HG02759 (cell line): ENCODE measurements at regions not wholly inside any gene's neighbourhood (a gene's known extent, or its start where the extent isn't known, plus 50 kb on each side); places are given as distances from the start of the nearest gene placed in this dataset.
"Not testable (repeated sequence)": the region's sequence is repeated elsewhere in the genome, so short reads cannot be mapped to it uniquely, and the experiment has no call there.

Source experiments
- ATAC-seq: cut with Tn5 transposase; IDR thresholded peaks from one replicate; pipeline ENCODE4 v1.9.1; 2021; ENCODE audit warnings: mild to moderate bottlenecking, moderate library complexity; ENCODE audit not compliant: unreplicated experiment

GRCh38 chrX:95762716-95763115 is 921.9 kb upstream of the DIAPH2 start:
- ATAC-seq = no peak

DNA sequence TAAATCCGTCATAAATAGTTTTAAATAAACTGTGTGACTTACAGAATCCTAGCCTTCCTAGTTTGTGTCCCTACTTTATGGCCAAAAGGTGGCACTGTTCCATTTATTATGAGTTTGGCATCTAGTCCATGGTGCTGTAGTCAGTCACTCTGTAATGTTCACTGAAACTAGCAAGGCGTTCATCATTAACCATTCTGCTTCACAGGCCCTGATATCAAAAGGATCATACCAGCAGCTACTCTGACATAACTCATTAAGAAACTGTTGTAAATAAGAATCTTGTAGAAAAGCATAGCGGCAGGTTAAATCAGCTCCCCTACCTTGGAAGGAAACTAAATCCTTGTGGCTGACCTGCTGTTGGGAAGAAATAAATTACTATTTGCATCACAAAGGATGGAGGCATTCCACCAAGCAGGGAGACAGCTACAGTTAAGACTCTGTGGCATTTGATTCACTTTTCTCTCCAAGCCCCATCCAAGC is 919.6 kb upstream of the DIAPH2 start:
- peak; percentile 43 for ATAC-seq

GRCh38 chrX:95771198-95771597 is 913.4 kb upstream of the DIAPH2 start:
- ATAC-seq = not testable (repeated sequence)

- no peak for ATAC-seq
These were observed 892.8 kb upstream of the DIAPH2 start for GRCh38 chrX:95791876-95792275.

DNA sequence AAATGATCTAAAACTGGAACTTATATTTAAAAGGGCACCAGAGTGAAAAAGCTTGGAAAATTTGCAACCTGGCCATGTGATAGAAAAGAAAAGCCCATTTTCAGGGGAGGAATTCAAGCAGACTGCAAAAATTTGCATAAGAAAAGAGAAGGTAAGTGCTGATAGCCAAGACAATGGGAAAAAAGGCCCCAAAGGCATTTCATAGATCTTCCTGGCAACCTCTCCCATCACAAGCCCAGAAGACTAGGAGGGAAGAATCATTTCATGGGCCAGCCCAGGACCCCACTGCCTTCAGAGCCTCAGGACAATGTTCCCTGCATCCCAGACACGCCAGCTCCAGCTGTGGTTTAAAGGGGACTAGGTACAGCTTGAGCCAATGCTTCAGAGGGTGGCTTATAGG is 887.3 kb upstream of the DIAPH2 start:
- ATAC-seq = no peak

- ATAC-seq = no peak
These were observed 860.8 kb upstream of the DIAPH2 start for GRCh38 chrX:95823796-95824195.

- ATAC-seq = no peak
These were observed 849.4 kb upstream of the DIAPH2 start for GRCh38 chrX:95835223-95835622.

GRCh38 chrX:95836517-95836916 is 848.1 kb upstream of the DIAPH2 start:
- no peak for ATAC-seq

GRCh38 chrX:95841863-95842262 is 842.8 kb upstream of the DIAPH2 start:
- no peak for ATAC-seq

DNA sequence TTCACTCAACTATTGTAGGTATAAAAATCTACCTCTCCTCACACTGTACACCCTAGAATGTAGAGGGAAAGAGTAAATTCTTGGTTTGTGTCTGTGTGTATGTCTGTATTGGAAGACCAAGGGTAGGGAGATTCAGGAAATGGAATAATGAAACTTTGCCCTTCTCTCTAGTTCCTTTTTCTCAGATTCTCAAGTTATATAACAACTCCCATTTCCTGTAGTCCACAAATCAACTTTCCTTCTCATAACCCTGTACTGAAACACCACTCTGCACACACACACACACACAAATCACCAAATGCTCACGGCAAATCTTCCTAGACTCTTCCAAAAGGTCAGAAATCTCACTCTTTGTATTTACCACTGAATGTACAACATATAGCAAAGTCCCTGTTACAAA is 824.5 kb upstream of the DIAPH2 start:
- no peak for ATAC-seq

GRCh38 chrX:95875661-95876060 is 809.0 kb upstream of the DIAPH2 start:
- ATAC-seq = no peak

GRCh38 chrX:95878874-95879273 is 805.8 kb upstream of the DIAPH2 start:
- no peak for ATAC-seq

DNA sequence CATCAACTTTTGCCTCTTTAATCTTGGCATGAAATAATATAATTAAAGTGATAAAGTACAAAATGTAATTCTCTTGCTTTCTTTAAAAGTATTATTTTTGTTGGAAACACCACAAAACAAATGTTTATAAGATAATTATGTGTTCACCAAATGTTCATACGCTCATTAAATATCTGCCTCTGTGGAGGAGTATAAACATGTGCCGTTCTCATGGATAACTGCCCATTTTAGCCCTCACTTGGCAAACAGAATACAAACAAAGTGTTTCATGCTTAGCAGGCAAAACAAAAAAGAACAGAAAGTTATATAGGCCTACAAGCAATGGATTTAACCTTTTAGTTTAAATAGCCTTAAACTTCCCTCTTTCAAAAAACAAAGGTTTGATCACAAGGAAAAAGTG is 800.5 kb upstream of the DIAPH2 start:
- ATAC-seq = no peak

- no peak for ATAC-seq
These were observed 799.6 kb upstream of the DIAPH2 start for GRCh38 chrX:95885074-95885473.

GRCh38 chrX:95889279-95889678 is 795.4 kb upstream of the DIAPH2 start:
- ATAC-seq = no peak

DNA sequence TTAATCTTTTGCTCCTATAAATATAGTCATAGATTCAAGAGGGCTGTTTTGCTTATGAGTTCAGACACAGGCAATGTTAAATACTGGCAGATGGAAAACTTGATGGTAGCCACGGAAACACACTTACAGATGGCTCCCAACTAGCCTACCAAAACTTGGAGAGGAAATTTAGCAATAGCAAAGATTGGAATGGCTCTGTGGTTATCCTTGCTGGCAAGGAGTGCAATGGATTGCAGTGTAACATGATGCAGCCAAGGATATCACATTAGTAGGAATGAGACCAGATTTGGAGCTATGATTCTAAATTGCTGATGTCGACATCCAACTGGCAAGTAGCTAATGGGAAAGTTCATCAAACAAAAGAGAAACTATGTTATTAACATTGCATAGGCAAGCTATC is 791.0 kb upstream of the DIAPH2 start:
- no peak for ATAC-seq

- ATAC-seq = no peak
These were observed 781.2 kb upstream of the DIAPH2 start for GRCh38 chrX:95903490-95903889.

DNA sequence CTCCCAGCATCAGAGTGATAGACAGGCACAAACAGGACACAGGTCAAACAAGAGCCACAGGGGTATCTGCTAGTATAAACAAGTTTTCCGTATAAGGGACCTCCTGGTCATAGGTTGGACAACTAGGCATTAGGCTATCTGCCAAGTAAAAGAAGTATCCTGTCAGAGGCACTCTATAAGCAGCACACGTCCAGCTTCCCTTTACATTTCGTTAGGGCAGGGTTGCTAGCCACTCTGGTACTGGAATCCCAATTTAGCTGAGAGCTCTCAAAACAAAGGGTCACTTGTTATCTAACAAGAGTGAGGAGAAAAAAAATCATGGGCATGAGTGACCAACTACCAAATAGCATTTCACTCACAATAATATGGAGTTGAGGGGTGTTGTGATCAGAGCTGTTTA is 780.7 kb upstream of the DIAPH2 start:
- ATAC-seq = no peak

- ATAC-seq = no peak
These were observed 777.6 kb upstream of the DIAPH2 start for GRCh38 chrX:95907081-95907480.

DNA sequence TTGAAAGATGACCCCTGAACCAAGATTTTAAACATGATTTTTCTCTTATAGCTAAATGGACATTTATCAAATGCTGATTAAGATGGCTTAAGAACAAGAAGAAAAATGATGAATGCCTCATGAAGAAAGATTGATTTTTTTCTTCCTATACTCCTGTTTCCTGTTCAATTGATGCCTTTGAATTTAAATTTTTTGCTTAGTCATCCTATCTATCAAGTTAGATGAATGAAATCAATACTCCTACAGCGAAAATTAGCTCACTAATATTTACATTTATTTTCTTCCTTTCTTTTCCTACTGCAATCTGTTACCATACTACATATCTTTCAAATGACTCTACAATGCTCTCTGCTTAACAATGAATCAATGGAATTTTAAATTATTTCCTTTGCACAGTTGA is 773.6 kb upstream of the DIAPH2 start:
- ATAC-seq = no peak

DNA sequence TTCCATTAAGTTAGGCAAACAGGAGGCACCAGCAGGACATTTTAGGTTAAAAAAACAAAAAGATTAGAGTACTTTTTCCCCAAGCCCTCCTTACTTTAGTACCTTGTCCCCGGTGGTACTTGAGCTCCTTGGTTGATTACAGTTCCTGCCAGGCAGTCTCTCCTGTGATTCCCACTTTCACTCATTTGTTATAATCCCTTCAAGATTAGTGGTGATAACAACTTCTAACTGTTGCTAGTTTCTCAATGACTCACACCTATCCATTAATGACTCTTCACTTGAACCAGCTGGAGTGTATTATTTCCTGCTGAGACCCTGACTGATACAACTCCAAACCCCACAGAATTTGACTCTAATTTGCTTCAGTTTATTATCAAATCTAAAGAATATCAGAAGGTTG is 765.0 kb upstream of the DIAPH2 start:
- ATAC-seq = no peak

GRCh38 chrX:95945528-95945927 is 739.1 kb upstream of the DIAPH2 start:
- ATAC-seq = no peak

GRCh38 chrX:95949588-95949987 is 735.1 kb upstream of the DIAPH2 start:
- no peak for ATAC-seq

DNA sequence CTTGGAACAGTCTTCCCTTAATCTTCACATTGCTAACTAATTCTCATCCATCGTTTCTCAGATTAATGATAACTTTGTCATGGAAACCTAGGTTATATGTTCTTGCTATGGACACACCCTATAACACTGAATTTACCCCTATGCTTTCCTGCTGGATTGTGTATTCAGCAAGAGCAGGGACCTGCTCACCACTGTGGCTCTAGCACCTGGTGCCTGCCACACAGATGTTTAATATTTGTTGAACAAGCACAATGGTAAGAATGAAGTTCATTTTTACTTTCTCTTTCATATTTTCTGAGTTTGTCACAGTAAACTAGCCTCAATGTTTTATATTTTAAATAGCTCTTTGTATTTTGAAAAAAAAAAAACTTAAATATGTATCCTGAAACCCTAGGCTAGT is 734.0 kb upstream of the DIAPH2 start:
- no peak for ATAC-seq
